ENCODE measurements at regions not wholly inside any gene's neighbourhood (a gene's known extent, or its start where the extent isn't known, plus 50 kb on each side); places are given as distances from the start of the nearest gene placed in this dataset.

DNA sequence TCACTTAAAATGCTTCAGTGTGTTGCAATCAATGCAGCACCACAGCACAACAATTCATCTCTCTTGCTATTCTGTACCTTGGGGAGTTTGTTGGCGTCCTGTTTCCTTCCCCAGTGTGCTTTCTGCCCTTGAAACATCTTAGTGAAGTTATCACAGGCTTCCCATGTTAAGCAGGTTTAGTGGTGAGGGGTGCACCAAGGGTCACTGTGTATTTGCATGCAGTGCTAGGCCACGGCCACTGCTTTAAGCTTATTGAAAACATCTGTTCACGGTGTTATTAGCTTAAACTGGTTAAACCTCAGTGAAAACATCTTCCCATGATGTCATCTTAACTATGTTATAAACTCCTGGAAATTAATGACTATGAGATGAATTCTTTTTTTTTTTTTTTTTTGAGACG is 217.3 kb upstream of the GOLIM4 start:
- TF ChIP-seq POLR2A (IDR thresholded peaks at IDR 0.05) (no peak), EP300 (IDR thresholded peaks at IDR 0.05) (no peak)
- TF ChIP-seq, protein P1, sequence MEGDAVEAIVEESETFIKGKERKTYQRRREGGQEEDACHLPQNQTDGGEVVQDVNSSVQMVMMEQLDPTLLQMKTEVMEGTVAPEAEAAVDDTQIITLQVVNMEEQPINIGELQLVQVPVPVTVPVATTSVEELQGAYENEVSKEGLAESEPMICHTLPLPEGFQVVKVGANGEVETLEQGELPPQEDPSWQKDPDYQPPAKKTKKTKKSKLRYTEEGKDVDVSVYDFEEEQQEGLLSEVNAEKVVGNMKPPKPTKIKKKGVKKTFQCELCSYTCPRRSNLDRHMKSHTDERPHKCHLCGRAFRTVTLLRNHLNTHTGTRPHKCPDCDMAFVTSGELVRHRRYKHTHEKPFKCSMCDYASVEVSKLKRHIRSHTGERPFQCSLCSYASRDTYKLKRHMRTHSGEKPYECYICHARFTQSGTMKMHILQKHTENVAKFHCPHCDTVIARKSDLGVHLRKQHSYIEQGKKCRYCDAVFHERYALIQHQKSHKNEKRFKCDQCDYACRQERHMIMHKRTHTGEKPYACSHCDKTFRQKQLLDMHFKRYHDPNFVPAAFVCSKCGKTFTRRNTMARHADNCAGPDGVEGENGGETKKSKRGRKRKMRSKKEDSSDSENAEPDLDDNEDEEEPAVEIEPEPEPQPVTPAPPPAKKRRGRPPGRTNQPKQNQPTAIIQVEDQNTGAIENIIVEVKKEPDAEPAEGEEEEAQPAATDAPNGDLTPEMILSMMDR (IDR thresholded peaks at IDR 0.05), result no peak

All from suprapubic skin (tissue), 3 donors.